Sigmoid colon (tissue), 6 donors: ENCODE measurements at regions not wholly inside any gene's neighbourhood (a gene's known extent, or its start where the extent isn't known, plus 50 kb on each side); places are given as distances from the start of the nearest gene placed in this dataset.

ENCODE experiments used
- DNase-seq: peaks from one replicate; pipeline ENCODE4 v3.0.0-alpha.2; 2019
- H3K27ac ChIP-seq, 4 donors: fragments of 200-600 bp; sonication (generic); one replicate each; pipeline ENCODE4 v1.5.1; 2016 to 2019; ENCODE audit warnings: mild to moderate bottlenecking in 1 of 4
- H3K27me3 ChIP-seq, 3 donors: fragments of 200-600 bp; sonication (generic); one replicate each; pipeline ENCODE4 v1.5.1; 2019; ENCODE audit warnings: mild to moderate bottlenecking in 1 of 3
- H3K36me3 ChIP-seq, 4 donors: fragments of 200-600 bp; sonication (generic); one replicate each; pipeline ENCODE4 v1.5.1; 2016 to 2019
- H3K4me1 ChIP-seq, 4 donors: fragments of 200-600 bp; sonication (generic); one replicate each; pipeline ENCODE4 v1.5.1; 2017 to 2019
- H3K4me3 ChIP-seq, 4 donors: fragments of 200-600 bp; sonication (generic); one replicate each; pipeline ENCODE4 v1.5.1; 2017 to 2019; ENCODE audit warnings: mild to moderate bottlenecking in 2 of 4, moderate library complexity in 1 of 4
- H3K9me3 ChIP-seq, 4 donors: fragments of 200-600 bp in 3 of 4; sonication (generic) in 3 of 4; one replicate each; pipeline versions ENCODE4 v1.5.1 to v1.6.1; 2013 to 2019
- CTCF ChIP-seq, 4 experiments: fragments of 450-650 bp in 3 of 4; fragments of 200-600 bp in 1 of 4; IDR thresholded peaks; one replicate each; pipeline ENCODE4 v1.5.1; 2016 to 2019; ENCODE audit warnings: antibody characterized with exemption in 4 of 4, mild to moderate bottlenecking in 3 of 4, moderate library complexity in 2 of 4
- EP300 ChIP-seq, 4 donors: sonication (generic); formaldehyde crosslinking; IDR thresholded peaks; one replicate each; pipeline ENCODE4 v1.6.1; 2017; ENCODE audit warnings: antibody characterized with exemption in 4 of 4
- POLR2A ChIP-seq, 2 donors: fragments of 450-650 bp; IDR thresholded peaks; one replicate each; pipeline ENCODE4 v1.6.1; 2016; ENCODE audit warnings: antibody characterized with exemption in 2 of 2, mild to moderate bottlenecking in 2 of 2, moderate library complexity in 2 of 2
- POLR2AphosphoS5 ChIP-seq, 4 donors: sonication (generic); formaldehyde crosslinking; IDR thresholded peaks; one replicate each; pipeline ENCODE4 v1.6.1; 2017; ENCODE audit warnings: antibody characterized with exemption in 4 of 4
- WGBS, 2 donors: extraction: QIAGEN DNeasy Blood & Tissue Kit; methylation state at CpG; one replicate each; pipeline ENCODE4 v1.1.7; 2013; 5-methylcytosine and 5-hydroxymethylcytosine counted together
- intact Hi-C: fragments of 100-400 bp; cut with DNase I; formaldehyde crosslinking; loops from one replicate; pipeline ENCODE4 v1.15.1; 2023
- donor health status: healthy with polysubstance abuse.
- donor health status: healthy.

GRCh38 chr14:38818555-38818954 lies 284.5 kb downstream of the SEC23A start:
- DNase-seq = no peak
- intact Hi-C loops = no loop called here
- Histone ChIP-seq H3K4me3 (no peak overlapping the region), H3K27me3 (no peaks in the 10 kb centered on the region), H3K36me3 (no peaks in the 10 kb centered on the region), H3K27ac (no peak overlapping the region), H3K9me3 (no peaks in the 10 kb centered on the region), H3K4me1 (no peaks in the 10 kb centered on the region)
- WGBS, 2 donors = 89 to 90% methylated on average over 1 of the region's 1 CpG
- no peak for TF ChIP-seq EP300 (IDR thresholded peaks at IDR 0.05)
- TF ChIP-seq POLR2A (IDR thresholded peaks at IDR 0.05) = no peak
- no peak for TF ChIP-seq CTCF (IDR thresholded peaks at IDR 0.05)
- TF ChIP-seq POLR2AphosphoS5 (IDR thresholded peaks at IDR 0.05) = no peak

- no peak overlapping the region for H3K4me3 ChIP-seq
- H3K27me3 ChIP-seq = no peaks in the 10 kb centered on the region
- DNase-seq = no peak
- WGBS, 2 donors = 50 to 72% methylated on average over 7 of the region's 7 CpGs
- no peak for TF ChIP-seq EP300 (IDR thresholded peaks at IDR 0.05)
- no peak for TF ChIP-seq CTCF (IDR thresholded peaks at IDR 0.05)
- TF ChIP-seq POLR2AphosphoS5 (IDR thresholded peaks at IDR 0.05) = no peak
- TF ChIP-seq POLR2A (IDR thresholded peaks at IDR 0.05) = no peak
- H3K36me3 ChIP-seq = no peaks in the 10 kb centered on the region
- intact Hi-C loops = no loop called here
- no peaks in the 10 kb centered on the region for H3K9me3 ChIP-seq
- no peak overlapping the region for H3K27ac ChIP-seq
- no peaks in the 10 kb centered on the region for H3K4me1 ChIP-seq
These were observed 294.1 kb downstream of the SEC23A start for GRCh38 chr14:38808734-38809455.

- H3K27ac ChIP-seq = no peak overlapping the region
- H3K36me3 ChIP-seq = no peaks in the 10 kb centered on the region
- intact Hi-C loops = no loop called here
- DNase-seq = no peak
- H3K4me3 ChIP-seq = no peak overlapping the region
- no peak for TF ChIP-seq CTCF (IDR thresholded peaks at IDR 0.05)
- TF ChIP-seq POLR2A (IDR thresholded peaks at IDR 0.05) = no peak
- TF ChIP-seq POLR2AphosphoS5 (IDR thresholded peaks at IDR 0.05) = no peak
- TF ChIP-seq EP300 (IDR thresholded peaks at IDR 0.05) = no peak
- WGBS, 2 donors = 62 to 77% methylated on average over 2 of the region's 2 CpGs
- no peaks in the 10 kb centered on the region for H3K4me1 ChIP-seq
- peaks cover 0 to 7% (median 1%) of the 10 kb centered on the region in 4 donors for H3K9me3 ChIP-seq
- H3K27me3 ChIP-seq = no peaks in the 10 kb centered on the region
These were observed 303.4 kb downstream of the SEC23A start for GRCh38 chr14:38799671-38800070.

GRCh38 chr14:38794677-38795076 lies 308.4 kb downstream of the SEC23A start:
- H3K27me3 ChIP-seq = no peaks in the 10 kb centered on the region
- H3K4me1 ChIP-seq = no peaks in the 10 kb centered on the region
- H3K27ac ChIP-seq = no peak overlapping the region
- H3K9me3 ChIP-seq = no peaks in the 10 kb centered on the region
- intact Hi-C loops = no loop called here
- no peaks in the 10 kb centered on the region for H3K36me3 ChIP-seq
- DNase-seq = no peak
- TF ChIP-seq CTCF (IDR thresholded peaks at IDR 0.05) (no peak), POLR2AphosphoS5 (IDR thresholded peaks at IDR 0.05) (no peak), POLR2A (IDR thresholded peaks at IDR 0.05) (no peak), EP300 (IDR thresholded peaks at IDR 0.05) (no peak)
- no peak overlapping the region for H3K4me3 ChIP-seq

- TF ChIP-seq POLR2A (IDR thresholded peaks at IDR 0.05) (no peak), EP300 (IDR thresholded peaks at IDR 0.05) (no peak), CTCF (IDR thresholded peaks at IDR 0.05) (no peak), POLR2AphosphoS5 (IDR thresholded peaks at IDR 0.05) (no peak)
- no peak overlapping the region for H3K27ac ChIP-seq
- H3K9me3 ChIP-seq = no peaks in the 10 kb centered on the region
- WGBS, 2 donors = 94 to 96% methylated on average over 3 of the region's 3 CpGs
- H3K4me3 ChIP-seq = no peak overlapping the region
- intact Hi-C loops = no loop called here
- DNase-seq = no peak
- H3K4me1 ChIP-seq = no peaks in the 10 kb centered on the region
- no peaks in the 10 kb centered on the region for H3K27me3 ChIP-seq
- no peaks in the 10 kb centered on the region for H3K36me3 ChIP-seq
These were observed 311.2 kb downstream of the SEC23A start for GRCh38 chr14:38791862-38792261.
